Hepatocyte (in vitro differentiated cells): ENCODE measurements at regions not wholly inside any gene's neighbourhood (a gene's known extent, or its start where the extent isn't known, plus 50 kb on each side); places are given as distances from the start of the nearest gene placed in this dataset.

Experiments used
- EZH2 ChIP-seq: fragments of 200-600 bp; sonication (generic); IDR thresholded peaks from 2 replicates; pipeline ENCODE4 v1.6.1; 2016; ENCODE audit warnings: antibody characterized with exemption, mild to moderate bottlenecking, borderline replicate concordance
- EZH2phosphoT487 ChIP-seq: fragments of 200-600 bp; sonication (generic); IDR thresholded peaks from one replicate; pipeline ENCODE4 v1.6.1; 2018; ENCODE audit warnings: antibody characterized with exemption, mild to moderate bottlenecking, low read depth, moderate library complexity; ENCODE audit not compliant: unreplicated experiment, severe bottlenecking
- TF ChIP-seq, protein P1 (sequence below): fragments of 200-600 bp; sonication (generic); IDR thresholded peaks from 2 replicates; pipeline ENCODE4 v1.5.1; 2016; ENCODE audit warnings: antibody characterized with exemption, mild to moderate bottlenecking; ENCODE audit not compliant: poor library complexity

DNA sequence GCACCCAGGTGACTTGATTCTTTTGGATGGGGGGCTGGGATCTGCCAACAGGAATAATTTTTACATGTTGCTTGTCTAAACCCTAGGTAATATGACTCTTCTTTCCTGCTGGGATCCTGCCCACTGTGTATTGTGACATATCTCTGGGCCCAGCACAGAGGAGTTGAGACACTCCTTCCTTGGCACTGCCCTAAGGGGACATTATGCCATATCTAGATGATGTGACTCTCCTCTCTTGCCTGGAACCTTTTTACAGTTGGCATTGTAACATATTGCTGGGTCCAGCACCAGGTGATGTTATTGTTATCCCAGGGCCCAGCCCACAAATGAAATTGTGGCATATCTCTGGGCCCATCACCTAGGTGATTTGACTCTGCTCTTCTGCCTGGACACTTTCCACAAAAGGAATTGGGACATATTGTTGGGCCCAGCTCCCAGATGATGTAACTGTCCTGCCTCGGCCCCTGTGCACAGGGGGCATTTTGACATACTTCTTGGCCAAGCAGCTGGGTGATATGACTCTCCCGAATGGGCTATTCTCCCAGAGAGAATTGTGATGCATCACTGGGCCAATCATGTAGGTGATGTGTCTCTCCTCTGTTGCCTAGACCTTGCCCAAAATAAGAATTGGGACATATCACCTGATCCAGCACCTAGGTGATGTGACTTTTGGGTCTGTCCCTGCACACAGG lies 1837.7 kb downstream of the TP53TG3F start:
- TF ChIP-seq, protein P1, sequence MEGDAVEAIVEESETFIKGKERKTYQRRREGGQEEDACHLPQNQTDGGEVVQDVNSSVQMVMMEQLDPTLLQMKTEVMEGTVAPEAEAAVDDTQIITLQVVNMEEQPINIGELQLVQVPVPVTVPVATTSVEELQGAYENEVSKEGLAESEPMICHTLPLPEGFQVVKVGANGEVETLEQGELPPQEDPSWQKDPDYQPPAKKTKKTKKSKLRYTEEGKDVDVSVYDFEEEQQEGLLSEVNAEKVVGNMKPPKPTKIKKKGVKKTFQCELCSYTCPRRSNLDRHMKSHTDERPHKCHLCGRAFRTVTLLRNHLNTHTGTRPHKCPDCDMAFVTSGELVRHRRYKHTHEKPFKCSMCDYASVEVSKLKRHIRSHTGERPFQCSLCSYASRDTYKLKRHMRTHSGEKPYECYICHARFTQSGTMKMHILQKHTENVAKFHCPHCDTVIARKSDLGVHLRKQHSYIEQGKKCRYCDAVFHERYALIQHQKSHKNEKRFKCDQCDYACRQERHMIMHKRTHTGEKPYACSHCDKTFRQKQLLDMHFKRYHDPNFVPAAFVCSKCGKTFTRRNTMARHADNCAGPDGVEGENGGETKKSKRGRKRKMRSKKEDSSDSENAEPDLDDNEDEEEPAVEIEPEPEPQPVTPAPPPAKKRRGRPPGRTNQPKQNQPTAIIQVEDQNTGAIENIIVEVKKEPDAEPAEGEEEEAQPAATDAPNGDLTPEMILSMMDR = no peak
- TF ChIP-seq EZH2 (no peak), EZH2phosphoT487 (no peak)
